ENCODE measurements at regions not wholly inside any gene's neighbourhood (a gene's known extent, or its start where the extent isn't known, plus 50 kb on each side); places are given as distances from the start of the nearest gene placed in this dataset.

- TF ChIP-seq, protein P1, sequence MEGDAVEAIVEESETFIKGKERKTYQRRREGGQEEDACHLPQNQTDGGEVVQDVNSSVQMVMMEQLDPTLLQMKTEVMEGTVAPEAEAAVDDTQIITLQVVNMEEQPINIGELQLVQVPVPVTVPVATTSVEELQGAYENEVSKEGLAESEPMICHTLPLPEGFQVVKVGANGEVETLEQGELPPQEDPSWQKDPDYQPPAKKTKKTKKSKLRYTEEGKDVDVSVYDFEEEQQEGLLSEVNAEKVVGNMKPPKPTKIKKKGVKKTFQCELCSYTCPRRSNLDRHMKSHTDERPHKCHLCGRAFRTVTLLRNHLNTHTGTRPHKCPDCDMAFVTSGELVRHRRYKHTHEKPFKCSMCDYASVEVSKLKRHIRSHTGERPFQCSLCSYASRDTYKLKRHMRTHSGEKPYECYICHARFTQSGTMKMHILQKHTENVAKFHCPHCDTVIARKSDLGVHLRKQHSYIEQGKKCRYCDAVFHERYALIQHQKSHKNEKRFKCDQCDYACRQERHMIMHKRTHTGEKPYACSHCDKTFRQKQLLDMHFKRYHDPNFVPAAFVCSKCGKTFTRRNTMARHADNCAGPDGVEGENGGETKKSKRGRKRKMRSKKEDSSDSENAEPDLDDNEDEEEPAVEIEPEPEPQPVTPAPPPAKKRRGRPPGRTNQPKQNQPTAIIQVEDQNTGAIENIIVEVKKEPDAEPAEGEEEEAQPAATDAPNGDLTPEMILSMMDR (IDR thresholded peaks at IDR 0.05), result no peak
- TF ChIP-seq POLR2A (IDR thresholded peaks at IDR 0.05), result no peak
These were observed 472.5 kb upstream of the ZNF804A start for GRCh38 chr2:184125867-184126266.

Data from thyroid gland (tissue), 4 donors.